Upper lobe of left lung (tissue), 4 donors: ENCODE measurements at regions not wholly inside any gene's neighbourhood (a gene's known extent, or its start where the extent isn't known, plus 50 kb on each side); places are given as distances from the start of the nearest gene placed in this dataset.

ENCODE experiments used
- CTCF ChIP-seq, 6 experiments: fragments of 450-650 bp in 4 of 6; fragments of 200-600 bp in 2 of 6; sonication (generic) in 2 of 6; IDR thresholded peaks; one replicate each; pipeline ENCODE4 v1.5.1; 2016 to 2019; ENCODE audit warnings: antibody characterized with exemption in 6 of 6
- POLR2A ChIP-seq, 4 donors: fragments of 450-650 bp; IDR thresholded peaks; one replicate each; pipeline ENCODE4 v1.5.1; 2016 to 2017; ENCODE audit warnings: antibody characterized with exemption in 4 of 4, mild to moderate bottlenecking in 2 of 4

- TF ChIP-seq CTCF (IDR thresholded peaks at IDR 0.05) (no peak), POLR2A (IDR thresholded peaks at IDR 0.05) (no peak)
These were observed 381.1 kb upstream of the CNTN4 start for GRCh38 chr3:1717524-1717923.
